ENCODE measurements at regions not wholly inside any gene's neighbourhood (a gene's known extent, or its start where the extent isn't known, plus 50 kb on each side); places are given as distances from the start of the nearest gene placed in this dataset.

DNA sequence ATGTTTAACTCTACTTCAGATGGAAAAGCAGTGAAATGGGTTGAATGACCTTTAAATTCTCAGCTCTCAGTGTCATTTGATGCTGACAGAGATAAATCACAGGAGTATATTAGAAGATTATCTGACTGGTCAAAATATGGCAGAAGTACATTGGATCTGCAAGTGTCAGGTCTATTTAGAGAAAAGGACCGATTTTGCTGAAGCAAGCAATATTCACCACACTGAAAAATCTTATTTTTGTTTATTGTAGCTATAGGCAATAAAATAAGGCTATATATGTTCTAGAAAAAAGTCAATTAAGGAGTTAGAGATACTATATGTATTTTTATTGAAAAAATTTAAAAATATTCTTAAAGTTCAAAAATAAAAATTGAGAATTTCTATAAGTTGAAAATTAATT is 325.3 kb downstream of the CXXC4 start:
- no peak overlapping the region for H3K4me3 ChIP-seq
- in situ Hi-C loops (cut with MboI) (no loop called here), intact Hi-C loops (cut with micrococcal nuclease) (no loop called here)
- DNase-seq (ENCODE audit: extremely low read depth in 1 of 4, low spot score in 3 of 4) (no peak), FAIRE-seq (no peak), ATAC-seq (no peak)
- H4K20me1 ChIP-seq (replicated peaks; ENCODE audit: control insufficient read depth, insufficient read depth, low read length), result no peaks in the 10 kb centered on the region
- no peak overlapping the region for H3K4me2 ChIP-seq (ENCODE audit: insufficient read depth, low read length)
- H3K27ac ChIP-seq (ENCODE audit: extremely low read depth, low read depth, low read length), result no peak overlapping the region
- ChIA-PET POLR2A (no interaction called here), CTCF (ENCODE audit: low intra/inter-chr PET ratio) (interaction anchor here (0.6 kb wide), 1 partner anchor 364 kb away, joined by 3 read pairs; no protein-coding TSS in a partner anchor)
- no peaks in the 10 kb centered on the region for H3K36me3 ChIP-seq (ENCODE audit: control insufficient read depth, insufficient read depth, low read length)
- no peak overlapping the region for H2AFZ ChIP-seq (ENCODE audit: low read depth, low read length)
- TF ChIP-seq ZNF316 (IDR thresholded peaks at IDR 0.05), result peak; percentile 12; the same call in 1 of the 2 replicates
- TF ChIP-seq HDAC8 (tag; IDR thresholded peaks at IDR 0.05), result no peak
- H3K79me2 ChIP-seq (ENCODE audit: control insufficient read depth, insufficient read depth, low read length), result no peaks in the 10 kb centered on the region
- no peak overlapping the region for H3K9ac ChIP-seq (ENCODE audit: insufficient read depth in 1 of 2, low read depth in 2 of 2, low read length in 2 of 2)
- no peaks in the 10 kb centered on the region; the same call in 1 of the 2 replicates for H3K9me3 ChIP-seq (replicated peaks; ENCODE audit: control insufficient read depth, insufficient read depth, low read depth, low read length)
- BruUV-seq (replicated peaks), result no TSS peak
- 0% methylated on average over 1 of the region's 1 CpG for WGBS (ENCODE audit: insufficient coverage, low coverage, missing lambda C conversion rate)
- H3K9me1 ChIP-seq (ENCODE audit: control insufficient read depth, insufficient read depth, low read length), result no peaks in the 10 kb centered on the region
- no peaks in the 10 kb centered on the region for H3K27me3 ChIP-seq (ENCODE audit: control insufficient read depth in 2 of 2, insufficient read depth in 2 of 2, low read length in 2 of 2)
- no peaks in the 10 kb centered on the region for H3K4me1 ChIP-seq (replicated peaks in 1 of 2; ENCODE audit: control insufficient read depth in 2 of 2, insufficient read depth in 2 of 2, low read length in 2 of 2)

- Histone ChIP-seq H3K27ac (ENCODE audit: extremely low read depth, low read depth, low read length) (no peak overlapping the region), H3K4me3 (no peak overlapping the region), H3K4me1 (replicated peaks in 1 of 2; ENCODE audit: control insufficient read depth in 2 of 2, insufficient read depth in 2 of 2, low read length in 2 of 2) (no peaks in the 10 kb centered on the region), H3K79me2 (ENCODE audit: control insufficient read depth, insufficient read depth, low read length) (no peaks in the 10 kb centered on the region), H3K9me1 (ENCODE audit: control insufficient read depth, insufficient read depth, low read length) (no peaks in the 10 kb centered on the region), H3K4me2 (ENCODE audit: insufficient read depth, low read length) (no peak overlapping the region), H3K36me3 (ENCODE audit: control insufficient read depth, insufficient read depth, low read length) (no peaks in the 10 kb centered on the region), H3K9me3 (replicated peaks; ENCODE audit: control insufficient read depth, insufficient read depth, low read depth, low read length) (no peaks in the 10 kb centered on the region; the same call in 1 of the 2 replicates), H4K20me1 (replicated peaks; ENCODE audit: control insufficient read depth, insufficient read depth, low read length) (no peaks in the 10 kb centered on the region), H3K9ac (ENCODE audit: insufficient read depth in 1 of 2, low read depth in 2 of 2, low read length in 2 of 2) (no peak overlapping the region), H2AFZ (ENCODE audit: low read depth, low read length) (no peak overlapping the region), H3K27me3 (ENCODE audit: control insufficient read depth in 2 of 2, insufficient read depth in 2 of 2, low read length in 2 of 2) (no peaks in the 10 kb centered on the region)
- CTCF ChIA-PET (ENCODE audit: low intra/inter-chr PET ratio), result no interaction called here
- 0% methylated on average over 1 of the region's 1 CpG for WGBS (ENCODE audit: insufficient coverage, low coverage, missing lambda C conversion rate)
- ATAC-seq (no peak), FAIRE-seq (no peak), DNase-seq (ENCODE audit: extremely low read depth in 1 of 4, low spot score in 3 of 4) (no peak)
- in situ Hi-C loops (cut with MboI) (no loop called here), intact Hi-C loops (cut with micrococcal nuclease) (no loop called here)
- TF ChIP-seq CHD2 (IDR thresholded peaks at IDR 0.05; ENCODE audit: low read depth, low read length) (no peak), MAFK (IDR thresholded peaks at IDR 0.05; ENCODE audit: low read length) (peak; percentile 17; the same call in 1 of the 2 replicates), ZNF316 (IDR thresholded peaks at IDR 0.05) (peak; percentile 60; the same call in 1 of the 2 replicates)
- no TSS peak for BruUV-seq (replicated peaks)
- POLR2A ChIA-PET, result no interaction called here
These were observed 327.9 kb downstream of the CXXC4 start for GRCh38 chr4:104166749-104167148.
